Astrocyte (in vitro differentiated cells and primary cell): ENCODE measurements at regions not wholly inside any gene's neighbourhood (a gene's known extent, or its start where the extent isn't known, plus 50 kb on each side); places are given as distances from the start of the nearest gene placed in this dataset.

Source experiments
- EZH2 ChIP-seq: IDR thresholded peaks from 2 replicates; pipeline ENCODE4 v1.6.1; 2012; ENCODE audit warnings: mild to moderate bottlenecking, low read length, inconsistent platforms; ENCODE audit not compliant: insufficient read depth
- TF ChIP-seq, protein P1 (sequence below): IDR thresholded peaks from 2 replicates; pipeline ENCODE4 v1.5.1; 2011; ENCODE audit warnings: low read depth, mild to moderate bottlenecking, inconsistent platforms, low read length, moderate library complexity; ENCODE audit not compliant: insufficient read depth

DNA sequence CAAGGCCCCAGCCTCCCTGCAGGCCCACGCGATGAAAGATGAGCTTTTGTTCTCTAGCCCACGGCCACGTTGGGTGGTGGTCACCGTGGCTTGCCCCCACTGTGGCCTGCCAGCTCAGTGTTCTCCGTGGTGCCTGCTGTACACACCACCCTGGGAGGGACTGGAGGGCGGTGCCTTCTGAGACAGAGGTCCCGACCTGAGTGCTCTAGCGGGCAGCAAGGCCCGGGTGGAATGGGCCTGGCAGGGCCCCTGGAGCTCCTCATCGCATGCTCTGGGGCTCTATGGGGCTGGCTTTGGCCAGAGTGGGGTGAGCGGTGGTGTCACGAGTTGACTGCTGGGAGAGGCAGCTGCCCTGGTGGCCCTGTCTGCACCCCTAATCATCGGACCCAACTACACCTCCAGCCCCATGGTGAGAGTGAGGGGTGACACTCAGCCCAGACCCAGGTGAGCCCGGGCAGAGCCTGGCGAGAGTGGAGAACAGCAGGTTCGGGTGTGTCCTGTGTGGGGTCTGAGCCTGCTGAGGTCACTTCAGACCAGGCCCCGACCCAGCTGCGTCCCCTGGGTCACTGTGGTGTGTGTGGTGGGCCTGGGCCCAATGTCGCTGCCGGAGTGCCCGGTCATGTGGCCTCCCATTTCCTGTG is 541.9 kb downstream of the TBC1D22A start:
- TF ChIP-seq, protein P1, sequence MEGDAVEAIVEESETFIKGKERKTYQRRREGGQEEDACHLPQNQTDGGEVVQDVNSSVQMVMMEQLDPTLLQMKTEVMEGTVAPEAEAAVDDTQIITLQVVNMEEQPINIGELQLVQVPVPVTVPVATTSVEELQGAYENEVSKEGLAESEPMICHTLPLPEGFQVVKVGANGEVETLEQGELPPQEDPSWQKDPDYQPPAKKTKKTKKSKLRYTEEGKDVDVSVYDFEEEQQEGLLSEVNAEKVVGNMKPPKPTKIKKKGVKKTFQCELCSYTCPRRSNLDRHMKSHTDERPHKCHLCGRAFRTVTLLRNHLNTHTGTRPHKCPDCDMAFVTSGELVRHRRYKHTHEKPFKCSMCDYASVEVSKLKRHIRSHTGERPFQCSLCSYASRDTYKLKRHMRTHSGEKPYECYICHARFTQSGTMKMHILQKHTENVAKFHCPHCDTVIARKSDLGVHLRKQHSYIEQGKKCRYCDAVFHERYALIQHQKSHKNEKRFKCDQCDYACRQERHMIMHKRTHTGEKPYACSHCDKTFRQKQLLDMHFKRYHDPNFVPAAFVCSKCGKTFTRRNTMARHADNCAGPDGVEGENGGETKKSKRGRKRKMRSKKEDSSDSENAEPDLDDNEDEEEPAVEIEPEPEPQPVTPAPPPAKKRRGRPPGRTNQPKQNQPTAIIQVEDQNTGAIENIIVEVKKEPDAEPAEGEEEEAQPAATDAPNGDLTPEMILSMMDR: no peak
- TF ChIP-seq EZH2: no peak
